ENCODE measurements at regions not wholly inside any gene's neighbourhood (a gene's known extent, or its start where the extent isn't known, plus 50 kb on each side); places are given as distances from the start of the nearest gene placed in this dataset.

- no peaks in the 10 kb centered on the region for H4K20me1 ChIP-seq (ENCODE audit: insufficient read depth)
- H3K27me3 ChIP-seq (replicated peaks; ENCODE audit: insufficient read depth): no peaks in the 10 kb centered on the region; the same call in 1 of the 2 replicates
- H3K9ac ChIP-seq: no peak overlapping the region
- no peak overlapping the region for H2AFZ ChIP-seq
- peak overlapping the region; percentile 26 for H3K4me2 ChIP-seq (ENCODE audit: unreplicated experiment)
- H3K9me3 ChIP-seq (ENCODE audit: low read depth): no peaks in the 10 kb centered on the region
- H3K27ac ChIP-seq: no peak overlapping the region
- peak; percentile 74 for DNase-seq
- peaks cover 7% of the 10 kb centered on the region; the same call in 1 of the 2 replicates for H3F3A ChIP-seq (ENCODE audit: insufficient read depth)
- in situ Hi-C loops (cut with MboI): no loop called here
- H3K4me1 ChIP-seq (ENCODE audit: insufficient read depth): peaks cover 23% of the 10 kb centered on the region
- H3K4me3 ChIP-seq: no peak overlapping the region
- no peaks in the 10 kb centered on the region for H3K79me2 ChIP-seq (ENCODE audit: insufficient read depth)
- no peaks in the 10 kb centered on the region for H3K36me3 ChIP-seq (ENCODE audit: low read depth)
- TF ChIP-seq EZH2 (IDR thresholded peaks at IDR 0.05; ENCODE audit: insufficient read depth, poor library complexity, severe bottlenecking) (no peak), EZH2phosphoT487 (IDR thresholded peaks at IDR 0.05; ENCODE audit: insufficient read depth, low read depth) (no peak)
- WGBS, 2 experiments (ENCODE audit: low coverage in 1 of 2, low lambda C conversion rate in 2 of 2, missing lambda C conversion rate in 2 of 2): 18 to 21% methylated on average over 3 of the region's 3 CpGs
- no peaks in the 10 kb centered on the region for H3K9me2 ChIP-seq (ENCODE audit: insufficient read depth)
Observed at GRCh38 chr15:94061041-94061440, 170.3 kb upstream of the MCTP2 start.

DNA sequence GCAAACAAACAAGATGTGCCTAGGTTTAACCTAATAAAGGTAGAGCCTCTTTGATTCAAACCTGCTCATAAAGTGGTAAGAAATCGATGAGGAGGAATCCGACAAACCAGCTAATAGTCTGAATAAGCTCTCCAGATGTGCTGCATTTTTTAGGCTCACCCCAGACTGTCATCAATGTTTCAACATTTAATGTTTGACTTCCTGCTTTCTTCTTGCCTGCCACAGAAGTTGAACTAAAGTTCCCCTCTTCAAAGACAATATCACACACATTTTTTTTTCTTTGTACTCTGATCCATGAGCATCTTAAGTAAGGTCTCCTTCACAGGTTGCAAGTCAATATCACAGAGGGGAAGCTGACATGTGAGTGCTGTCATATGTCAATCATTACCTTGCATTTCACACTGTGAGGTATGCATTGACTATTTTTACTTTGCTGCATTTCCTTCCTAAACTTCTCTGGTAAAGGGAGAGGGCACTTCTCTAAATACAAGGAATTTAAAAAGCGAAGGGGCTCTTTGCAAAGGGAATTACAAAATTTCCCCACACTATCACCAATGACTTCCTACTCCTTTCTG, 172.3 kb upstream of the MCTP2 start:
- DNase-seq: no peak

DNA sequence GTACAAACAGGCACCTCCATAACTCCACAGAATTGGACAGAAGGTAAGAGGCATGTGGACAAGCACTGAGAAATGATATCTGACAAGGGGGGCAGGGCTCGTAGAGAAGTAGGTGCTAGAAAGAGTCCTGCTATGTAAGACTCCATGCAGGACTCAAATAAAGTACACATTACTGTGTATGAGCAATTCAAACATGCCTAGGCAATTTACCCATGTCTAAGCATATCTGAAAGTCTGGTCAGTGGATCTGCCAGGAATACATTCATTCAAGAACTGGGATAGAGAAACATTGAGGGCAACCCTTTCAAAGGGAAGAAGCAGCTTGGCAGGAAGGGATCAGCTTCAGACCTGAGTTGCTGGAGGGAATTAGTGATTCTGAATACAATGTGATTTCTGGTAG, 174.1 kb upstream of the MCTP2 start:
- peaks cover 23% of the 10 kb centered on the region for H3K4me1 ChIP-seq (ENCODE audit: insufficient read depth)
- H4K20me1 ChIP-seq (ENCODE audit: insufficient read depth): no peaks in the 10 kb centered on the region
- no peaks in the 10 kb centered on the region for H3K9me3 ChIP-seq (ENCODE audit: low read depth)
- no peak overlapping the region for H3K9ac ChIP-seq
- no peak overlapping the region for H3K4me2 ChIP-seq (ENCODE audit: unreplicated experiment)
- H3K27ac ChIP-seq: no peak overlapping the region
- H3K27me3 ChIP-seq (replicated peaks; ENCODE audit: insufficient read depth): no peaks in the 10 kb centered on the region; the same call in 1 of the 2 replicates
- H3K9me2 ChIP-seq (ENCODE audit: insufficient read depth): no peaks in the 10 kb centered on the region
- WGBS, 2 experiments (ENCODE audit: low coverage in 1 of 2, low lambda C conversion rate in 2 of 2, missing lambda C conversion rate in 2 of 2): 25 to 61% methylated on average over 1 of the region's 1 CpG
- in situ Hi-C loops (cut with MboI): no loop called here
- H3K79me2 ChIP-seq (ENCODE audit: insufficient read depth): no peaks in the 10 kb centered on the region
- H2AFZ ChIP-seq: no peak overlapping the region
- H3K36me3 ChIP-seq (ENCODE audit: low read depth): no peaks in the 10 kb centered on the region
- peaks cover 9% of the 10 kb centered on the region; the same call in 1 of the 2 replicates for H3F3A ChIP-seq (ENCODE audit: insufficient read depth)
- no peak for DNase-seq
- TF ChIP-seq EZH2 (IDR thresholded peaks at IDR 0.05; ENCODE audit: insufficient read depth, poor library complexity, severe bottlenecking) (no peak), EZH2phosphoT487 (IDR thresholded peaks at IDR 0.05; ENCODE audit: insufficient read depth, low read depth) (no peak)
- H3K4me3 ChIP-seq: no peak overlapping the region

More for the DNA sequence above, 172.3 kb upstream of the MCTP2 start:
- Histone ChIP-seq H3K9ac (no peak overlapping the region), H4K20me1 (ENCODE audit: insufficient read depth) (no peaks in the 10 kb centered on the region), H2AFZ (no peak overlapping the region), H3K27ac (no peak overlapping the region), H3K27me3 (replicated peaks; ENCODE audit: insufficient read depth) (no peaks in the 10 kb centered on the region; the same call in 1 of the 2 replicates), H3K4me2 (ENCODE audit: unreplicated experiment) (no peak overlapping the region), H3K9me2 (ENCODE audit: insufficient read depth) (no peaks in the 10 kb centered on the region), H3K9me3 (ENCODE audit: low read depth) (no peaks in the 10 kb centered on the region), H3K4me1 (ENCODE audit: insufficient read depth) (peaks cover 23% of the 10 kb centered on the region), H3F3A (ENCODE audit: insufficient read depth) (peaks cover 9% of the 10 kb centered on the region; the same call in 1 of the 2 replicates), H3K36me3 (ENCODE audit: low read depth) (no peaks in the 10 kb centered on the region), H3K4me3 (no peak overlapping the region), H3K79me2 (ENCODE audit: insufficient read depth) (no peaks in the 10 kb centered on the region)
- WGBS, 2 experiments (ENCODE audit: low coverage in 1 of 2, low lambda C conversion rate in 2 of 2, missing lambda C conversion rate in 2 of 2): 56 to 71% methylated on average over 3 of the region's 3 CpGs
- no peak for TF ChIP-seq EZH2phosphoT487 (IDR thresholded peaks at IDR 0.05; ENCODE audit: insufficient read depth, low read depth)
- TF ChIP-seq EZH2 (IDR thresholded peaks at IDR 0.05; ENCODE audit: insufficient read depth, poor library complexity, severe bottlenecking): no peak
- in situ Hi-C loops (cut with MboI): no loop called here

DNA sequence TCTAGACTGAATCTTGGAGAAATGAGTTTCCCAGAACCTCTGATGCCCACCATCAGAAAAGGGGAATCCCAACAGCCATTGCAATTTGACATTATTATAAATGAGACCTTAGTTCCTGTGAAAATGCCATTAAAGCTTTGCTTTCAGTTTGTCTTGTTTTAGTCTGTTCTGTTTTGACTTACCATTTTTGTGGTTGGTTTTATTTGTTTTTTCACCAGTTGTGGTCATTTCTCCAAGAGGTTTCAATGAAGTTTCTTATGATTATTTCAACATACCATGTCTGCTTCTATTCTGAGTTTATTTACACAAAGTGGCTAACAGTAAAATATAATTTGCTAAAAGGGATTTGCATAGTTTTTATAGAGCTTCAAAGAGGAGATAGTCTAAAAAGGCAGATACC, 175.0 kb upstream of the MCTP2 start:
- H4K20me1 ChIP-seq (ENCODE audit: insufficient read depth): no peaks in the 10 kb centered on the region
- no peaks in the 10 kb centered on the region for H3K9me2 ChIP-seq (ENCODE audit: insufficient read depth)
- H3K79me2 ChIP-seq (ENCODE audit: insufficient read depth): no peaks in the 10 kb centered on the region
- no peak overlapping the region for H3K9ac ChIP-seq
- H3K4me2 ChIP-seq (ENCODE audit: unreplicated experiment): peak overlapping the region; percentile 28
- H3K27me3 ChIP-seq (replicated peaks; ENCODE audit: insufficient read depth): no peaks in the 10 kb centered on the region; the same call in 1 of the 2 replicates
- no peaks in the 10 kb centered on the region for H3K9me3 ChIP-seq (ENCODE audit: low read depth)
- in situ Hi-C loops (cut with MboI): no loop called here
- no peak overlapping the region for H3K27ac ChIP-seq
- TF ChIP-seq EZH2 (IDR thresholded peaks at IDR 0.05; ENCODE audit: insufficient read depth, poor library complexity, severe bottlenecking) (no peak), EZH2phosphoT487 (IDR thresholded peaks at IDR 0.05; ENCODE audit: insufficient read depth, low read depth) (peak; percentile 92)
- peaks cover 9% of the 10 kb centered on the region; the same call in 1 of the 2 replicates for H3F3A ChIP-seq (ENCODE audit: insufficient read depth)
- peak; percentile 47 for DNase-seq
- no peak overlapping the region for H3K4me3 ChIP-seq
- no peak overlapping the region for H2AFZ ChIP-seq
- no peaks in the 10 kb centered on the region for H3K36me3 ChIP-seq (ENCODE audit: low read depth)
- H3K4me1 ChIP-seq (ENCODE audit: insufficient read depth): peaks cover 21% of the 10 kb centered on the region

DNA sequence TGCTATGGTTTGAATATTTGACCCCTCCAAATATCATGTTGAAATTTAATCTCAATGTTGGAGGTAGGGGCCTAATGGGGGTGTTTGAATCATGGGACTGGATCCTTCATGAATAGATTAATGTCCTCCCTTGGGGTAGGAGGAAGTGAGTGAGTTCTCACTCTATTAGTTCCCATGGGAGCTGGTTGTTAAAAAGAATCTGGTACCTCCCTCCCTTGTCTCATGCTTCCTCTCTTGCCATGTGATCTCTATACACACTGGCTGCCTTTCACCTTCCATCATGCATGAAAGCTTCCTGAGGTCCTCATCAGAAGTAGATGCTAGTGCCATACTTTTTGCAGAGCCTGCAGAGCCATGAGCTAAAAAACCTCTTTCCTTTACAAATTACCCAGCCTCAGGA, 177.7 kb upstream of the MCTP2 start:
- no peak overlapping the region for H3K9ac ChIP-seq
- TF ChIP-seq EZH2 (IDR thresholded peaks at IDR 0.05; ENCODE audit: insufficient read depth, poor library complexity, severe bottlenecking) (no peak), EZH2phosphoT487 (IDR thresholded peaks at IDR 0.05; ENCODE audit: insufficient read depth, low read depth) (no peak)
- no peaks in the 10 kb centered on the region for H3K36me3 ChIP-seq (ENCODE audit: low read depth)
- no peaks in the 10 kb centered on the region for H4K20me1 ChIP-seq (ENCODE audit: insufficient read depth)
- no peaks in the 10 kb centered on the region for H3K79me2 ChIP-seq (ENCODE audit: insufficient read depth)
- H3K9me2 ChIP-seq (ENCODE audit: insufficient read depth): no peaks in the 10 kb centered on the region
- H3K4me3 ChIP-seq: no peak overlapping the region
- in situ Hi-C loops (cut with MboI): no loop called here
- no peak overlapping the region for H2AFZ ChIP-seq
- no peak overlapping the region for H3K4me2 ChIP-seq (ENCODE audit: unreplicated experiment)
- no peaks in the 10 kb centered on the region; the same call in 1 of the 2 replicates for H3K27me3 ChIP-seq (replicated peaks; ENCODE audit: insufficient read depth)
- H3K4me1 ChIP-seq (ENCODE audit: insufficient read depth): peaks cover 10% of the 10 kb centered on the region
- no peaks in the 10 kb centered on the region for H3K9me3 ChIP-seq (ENCODE audit: low read depth)
- H3K27ac ChIP-seq: no peak overlapping the region
- no peak for DNase-seq
- peaks cover 9% of the 10 kb centered on the region; the same call in 1 of the 2 replicates for H3F3A ChIP-seq (ENCODE audit: insufficient read depth)
